Lower leg skin (tissue), 4 donors: ENCODE measurements at regions not wholly inside any gene's neighbourhood (a gene's known extent, or its start where the extent isn't known, plus 50 kb on each side); places are given as distances from the start of the nearest gene placed in this dataset.

Source experiments
- DNase-seq, 2 donors: peaks; one replicate each; pipeline ENCODE4 v3.0.0-alpha.2; 2019; ENCODE audit warnings: low spot score in 2 of 2
- H3K4me3 ChIP-seq: fragments of 200-600 bp; sonication (generic); 2 replicates; pipeline ENCODE4 v1.5.1; 2017; ENCODE audit warnings: mild to moderate bottlenecking, low read depth; ENCODE audit not compliant: poor library complexity, severe bottlenecking
- CTCF ChIP-seq, 3 donors: fragments of 450-650 bp; IDR thresholded peaks; one replicate each; pipeline ENCODE4 v1.5.1; 2016; ENCODE audit warnings: antibody characterized with exemption in 3 of 3, mild to moderate bottlenecking in 3 of 3, moderate library complexity in 2 of 3
- POLR2A ChIP-seq, 2 donors: fragments of 450-650 bp; IDR thresholded peaks; one replicate each; pipeline ENCODE4 v1.6.1; 2016 to 2017; ENCODE audit warnings: antibody characterized with exemption in 2 of 2, mild to moderate bottlenecking in 1 of 2, moderate library complexity in 1 of 2
- WGBS, 2 donors: methylation state at CpG; one replicate each; pipeline ENCODE4 v1.1.5; 2018; 5-methylcytosine and 5-hydroxymethylcytosine counted together
- intact Hi-C: fragments of 100-400 bp; cut with DNase I; formaldehyde crosslinking; loops from one replicate; pipeline ENCODE4 v1.15.0; 2023; ENCODE audit warnings: low total_unique reads

GRCh38 chr2:183227176-183227575 lies 102.9 kb downstream of the NUP35 start:
- no peak overlapping the region for H3K4me3 ChIP-seq
- 75 to 89% methylated on average over 1 of the region's 1 CpG for WGBS, 2 donors
- DNase-seq: no peak
- TF ChIP-seq POLR2A (IDR thresholded peaks at IDR 0.05) (no peak), CTCF (IDR thresholded peaks at IDR 0.05) (no peak)
- intact Hi-C loops: no loop called here

- intact Hi-C loops: no loop called here
- 91 to 96% methylated on average over 2 of the region's 2 CpGs for WGBS, 2 donors
Measured at GRCh38 chr2:183229386-183229785, 105.1 kb downstream of the NUP35 start.

GRCh38 chr2:183232161-183232865 lies 108.1 kb downstream of the NUP35 start:
- intact Hi-C loops: no loop called here
- 79 to 91% methylated on average over 1 of the region's 1 CpG for WGBS, 2 donors
- no peak for TF ChIP-seq POLR2A (IDR thresholded peaks at IDR 0.05)
- TF ChIP-seq CTCF (IDR thresholded peaks at IDR 0.05): no peak
- no peak overlapping the region for H3K4me3 ChIP-seq
- no peak for DNase-seq

More at GRCh38 chr2:183229386-183229785, 105.1 kb downstream of the NUP35 start:
- no peak overlapping the region for H3K4me3 ChIP-seq
- DNase-seq: no peak
- TF ChIP-seq POLR2A (IDR thresholded peaks at IDR 0.05) (no peak), CTCF (IDR thresholded peaks at IDR 0.05) (no peak)

- TF ChIP-seq CTCF (IDR thresholded peaks at IDR 0.05) (no peak), POLR2A (IDR thresholded peaks at IDR 0.05) (no peak)
- DNase-seq: no peak
- intact Hi-C loops: no loop called here
- H3K4me3 ChIP-seq: no peak overlapping the region
- WGBS, 2 donors: 47 to 55% methylated on average over 3 of the region's 3 CpGs
Measured at GRCh38 chr2:183242937-183243336, 118.7 kb downstream of the NUP35 start.

- H3K4me3 ChIP-seq: no peak overlapping the region
- no peak for TF ChIP-seq POLR2A (IDR thresholded peaks at IDR 0.05)
- no peak for TF ChIP-seq CTCF (IDR thresholded peaks at IDR 0.05)
- WGBS, 2 donors: 65 to 71% methylated on average over 3 of the region's 3 CpGs
- DNase-seq: no peak
- intact Hi-C loops: no loop called here
Measured at GRCh38 chr2:183243758-183244157, 119.5 kb downstream of the NUP35 start.
